ENCODE measurements at regions not wholly inside any gene's neighbourhood (a gene's known extent, or its start where the extent isn't known, plus 50 kb on each side); places are given as distances from the start of the nearest gene placed in this dataset.

DNA sequence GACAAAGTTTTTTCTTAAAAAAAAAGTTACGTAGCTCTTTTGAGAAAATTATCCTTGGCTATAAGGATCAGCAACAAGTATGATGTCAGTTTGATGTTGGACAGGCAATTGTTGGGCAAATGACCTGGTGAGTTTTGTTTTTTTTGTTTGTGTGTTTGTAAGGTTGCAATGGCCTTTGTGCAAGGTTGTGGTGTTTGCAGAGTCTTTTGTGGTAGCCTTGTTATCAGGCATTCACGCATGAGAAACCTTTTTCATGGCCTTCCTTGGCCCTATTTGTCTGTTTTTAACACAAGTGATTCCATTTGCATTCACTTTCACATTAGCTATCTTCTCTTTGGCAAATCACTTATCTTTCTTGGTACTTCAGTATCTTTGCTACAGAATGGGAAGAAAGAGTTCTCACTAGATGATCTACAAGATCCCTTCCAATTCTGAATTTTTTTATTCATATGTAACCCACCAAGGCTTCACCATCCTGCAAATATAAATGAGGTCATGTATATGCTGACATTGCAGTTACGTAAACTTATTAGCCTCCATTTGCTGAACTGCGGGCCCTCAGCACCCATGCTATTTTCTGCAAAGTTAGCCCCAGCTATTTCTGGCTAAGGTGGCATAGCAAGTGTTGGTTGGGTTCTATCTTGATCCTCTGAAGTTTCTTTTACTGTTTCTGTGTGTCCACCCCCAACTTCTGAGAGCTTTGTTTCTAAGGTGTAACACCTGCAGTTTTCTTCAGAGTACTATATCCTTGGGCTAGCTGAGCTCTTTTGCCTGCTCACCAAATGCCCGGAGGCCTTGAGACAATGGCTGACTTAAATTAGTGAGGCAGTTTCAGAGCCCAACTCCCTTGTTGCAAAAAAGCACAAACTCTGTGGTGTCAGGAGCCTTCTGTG lies 667.1 kb downstream of the IRS1 start:
- TF ChIP-seq CTCF (IDR thresholded peaks at IDR 0.05) (no peak), POLR2A (IDR thresholded peaks at IDR 0.05) (no peak)
